HUES64 (cell line): ENCODE measurements at regions not wholly inside any gene's neighbourhood (a gene's known extent, or its start where the extent isn't known, plus 50 kb on each side); places are given as distances from the start of the nearest gene placed in this dataset.
"Not testable (repeated sequence)": the region's sequence is repeated elsewhere in the genome, so short reads cannot be mapped to it uniquely, and the experiment has no call there.

Experiments
- H3K27ac ChIP-seq: 2 replicates; pipeline ENCODE4 v1.7.0; 2013; ENCODE audit warnings: low read depth, low read length, inconsistent platforms
- H3K27me3 ChIP-seq: 2 replicates; pipeline ENCODE4 v1.6.1; 2013; ENCODE audit warnings: mild to moderate bottlenecking, low read length; ENCODE audit not compliant: insufficient read depth
- H3K36me3 ChIP-seq: 2 replicates; pipeline ENCODE4 v1.6.1; 2013; ENCODE audit warnings: mild to moderate bottlenecking, low read length; ENCODE audit not compliant: insufficient read depth
- H3K4me1 ChIP-seq: 2 replicates; pipeline ENCODE4 v1.6.1; 2013; ENCODE audit warnings: mild to moderate bottlenecking, low read length, moderate library complexity; ENCODE audit not compliant: insufficient read depth
- H3K4me3 ChIP-seq: 2 replicates; pipeline ENCODE4 v1.5.1; 2013; ENCODE audit warnings: mild to moderate bottlenecking, low read length, moderate library complexity
- H3K9ac ChIP-seq: 2 replicates; pipeline ENCODE4 v1.6.1; 2013; ENCODE audit warnings: mild to moderate bottlenecking, low read depth, low read length
- H3K9me3 ChIP-seq: 2 replicates; pipeline ENCODE4 v1.6.1; 2013; ENCODE audit warnings: low read depth, low read length; ENCODE audit not compliant: insufficient read depth
- WGBS: fragments of 150-250, 120-280 bp; methylation state at CpG from one replicate; pipeline ENCODE4 v1.1.7; 2013; ENCODE audit warnings: missing lambda C conversion rate; 5-methylcytosine and 5-hydroxymethylcytosine counted together

DNA sequence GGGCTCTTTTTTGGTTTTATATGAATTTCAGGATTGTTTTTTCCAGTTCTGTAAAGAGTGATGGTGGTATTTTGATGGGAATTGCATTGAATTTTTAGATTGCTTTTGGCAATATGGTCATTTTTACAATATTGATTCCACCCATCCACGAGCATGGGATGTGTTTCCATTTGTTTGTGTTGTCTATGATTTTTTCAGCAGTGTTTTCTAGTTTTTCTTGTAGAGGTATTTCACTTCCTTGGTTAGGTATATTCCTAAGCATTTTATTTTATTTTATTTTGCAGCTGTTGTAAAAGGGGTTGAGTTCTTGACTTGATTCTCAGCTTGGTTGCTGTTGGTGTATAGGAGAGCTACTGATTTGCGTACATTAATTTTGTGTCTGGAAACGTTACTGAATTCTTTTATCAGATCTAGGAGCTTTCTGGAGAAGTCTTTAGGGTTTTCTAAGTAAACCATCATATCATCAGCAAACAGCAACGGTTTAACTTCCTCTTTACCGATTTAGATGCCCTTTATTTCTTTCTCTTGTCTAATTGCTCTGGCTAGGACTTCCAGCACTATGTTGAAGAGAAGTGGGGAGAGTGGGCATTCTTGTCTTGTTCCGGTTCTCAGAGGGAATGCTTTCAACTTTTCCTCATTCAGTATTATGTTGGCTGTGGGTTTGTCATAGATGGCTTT, 69.4 kb upstream of the GNG12 start:
- WGBS: 93% methylated on average over 2 of the region's 6 CpGs
- not testable (repeated sequence) for H3K36me3 ChIP-seq, H3K9ac ChIP-seq

DNA sequence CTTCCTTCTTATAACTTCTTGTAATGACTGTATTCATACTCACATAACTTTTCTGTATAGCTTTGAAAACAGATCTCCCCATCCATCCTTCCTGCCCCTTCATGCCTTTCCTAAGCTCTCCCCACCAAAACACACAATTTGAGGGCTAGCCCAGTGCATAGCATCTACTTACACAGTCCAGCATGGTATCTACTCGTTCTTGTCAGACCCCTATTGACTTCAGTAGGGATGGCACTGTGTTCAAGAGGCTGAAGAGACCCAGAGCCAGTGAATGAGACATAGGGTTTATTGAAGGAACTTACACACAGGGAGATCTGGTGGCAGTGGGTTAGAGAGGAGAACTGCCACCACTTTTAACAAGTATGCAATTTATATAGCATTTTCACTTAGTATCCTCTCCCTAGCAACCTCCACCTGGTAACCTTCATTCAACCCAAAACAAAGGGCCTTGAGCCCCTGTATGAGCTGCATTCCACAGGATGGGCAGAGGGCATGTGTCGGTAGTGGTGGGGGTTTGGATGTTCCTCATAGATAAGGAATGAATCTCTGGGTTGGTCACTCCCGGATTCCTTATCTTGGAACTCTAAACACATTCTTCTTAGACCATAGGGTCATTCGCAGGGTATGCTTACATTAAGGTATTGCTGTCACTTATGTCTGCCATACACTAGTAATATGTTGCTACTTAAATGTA, 64.9 kb upstream of the GNG12 start:
- no peak overlapping the region for H3K4me3 ChIP-seq
- WGBS: 91% methylated on average over 2 of the region's 4 CpGs
- no peaks in the 10 kb centered on the region; the same call in 1 of the 2 replicates for H3K9me3 ChIP-seq
- H3K27me3 ChIP-seq: no peaks in the 10 kb centered on the region
- H3K36me3 ChIP-seq: no peaks in the 10 kb centered on the region
- no peak overlapping the region for H3K9ac ChIP-seq
- H3K4me1 ChIP-seq: peaks cover 2% of the 10 kb centered on the region
- H3K27ac ChIP-seq: no peak overlapping the region

More for the DNA sequence above, 69.4 kb upstream of the GNG12 start:
- H3K4me3 ChIP-seq, H3K27ac ChIP-seq, H3K9me3 ChIP-seq, H3K4me1 ChIP-seq, H3K27me3 ChIP-seq: not testable (repeated sequence)

GRCh38 chr1:67897270-67897949, 64.1 kb upstream of the GNG12 start:
- no peak overlapping the region for H3K9ac ChIP-seq

DNA sequence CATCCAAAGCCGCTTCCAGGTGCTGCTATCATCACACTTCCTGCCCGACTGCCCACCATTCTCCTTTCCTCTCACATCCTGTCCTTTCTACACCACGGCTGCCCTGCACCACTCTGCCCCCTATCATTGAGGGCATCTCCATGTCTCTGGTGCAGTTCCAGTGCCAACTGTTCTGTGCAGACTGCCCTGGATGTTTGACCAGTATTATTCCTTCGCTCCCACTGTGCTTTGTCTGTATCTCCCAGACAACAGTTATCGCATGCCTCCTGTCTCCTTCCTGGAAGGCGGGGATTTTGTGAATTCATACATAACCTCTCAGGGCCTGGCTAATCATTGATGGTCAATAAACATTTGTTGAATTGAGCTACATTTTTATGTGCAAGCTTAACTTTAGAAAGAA, 63.6 kb upstream of the GNG12 start:
- Histone ChIP-seq H3K36me3 (no peaks in the 10 kb centered on the region), H3K27ac (no peak overlapping the region), H3K9me3 (no peaks in the 10 kb centered on the region), H3K9ac (no peak overlapping the region), H3K27me3 (no peaks in the 10 kb centered on the region), H3K4me1 (peaks cover 11% of the 10 kb centered on the region), H3K4me3 (no peak overlapping the region)
- 94% methylated on average over 6 of the region's 6 CpGs for WGBS

More at GRCh38 chr1:67897270-67897949, 64.1 kb upstream of the GNG12 start:
- H3K9me3 ChIP-seq: no peaks in the 10 kb centered on the region; the same call in 1 of the 2 replicates
- no peaks in the 10 kb centered on the region for H3K36me3 ChIP-seq
- H3K4me1 ChIP-seq: peaks cover 10% of the 10 kb centered on the region
- H3K27ac ChIP-seq: no peak overlapping the region
- WGBS: 81% methylated on average over 9 of the region's 9 CpGs
- H3K4me3 ChIP-seq: no peak overlapping the region
- no peaks in the 10 kb centered on the region for H3K27me3 ChIP-seq

DNA sequence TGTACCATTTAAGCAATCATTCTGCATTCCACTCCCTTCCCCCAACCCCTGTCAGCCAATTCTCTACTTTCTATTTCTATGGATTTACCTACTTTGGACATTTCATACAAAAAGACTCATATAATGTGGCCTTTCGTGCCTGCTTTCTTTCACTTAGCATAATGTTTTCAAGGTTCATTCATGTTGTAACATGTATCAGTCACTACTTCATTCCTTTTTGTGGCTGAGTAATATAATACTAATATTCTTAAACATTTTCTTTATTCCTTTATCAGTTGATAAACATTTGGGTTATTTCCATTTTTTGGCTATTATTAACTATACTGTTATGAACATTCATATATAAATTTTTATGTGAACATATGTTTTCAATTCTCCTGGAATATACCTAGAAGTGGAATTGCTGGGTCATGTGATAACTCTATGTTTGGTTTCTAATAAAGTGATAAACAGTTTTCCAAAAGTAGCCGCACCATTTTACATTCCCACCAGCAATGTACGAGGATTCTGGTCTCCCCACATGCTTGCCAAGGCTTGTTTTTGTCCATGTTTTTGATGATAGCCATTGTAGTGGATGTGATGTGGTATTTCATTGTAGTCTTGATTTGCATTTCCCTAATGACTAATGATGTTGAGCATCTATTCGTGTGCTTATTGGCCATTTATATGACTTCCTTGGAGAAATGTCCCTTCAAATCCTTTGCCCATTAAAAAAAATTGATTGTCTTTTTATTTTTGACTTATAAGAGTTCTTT, 61.9 kb upstream of the GNG12 start:
- no peak overlapping the region for H3K27ac ChIP-seq
- 98% methylated on average over 4 of the region's 4 CpGs for WGBS
- no peak overlapping the region for H3K4me3 ChIP-seq
- peaks cover 14% of the 10 kb centered on the region for H3K4me1 ChIP-seq
- H3K9ac ChIP-seq: no peak overlapping the region
- H3K9me3 ChIP-seq: no peaks in the 10 kb centered on the region
- H3K27me3 ChIP-seq: no peaks in the 10 kb centered on the region
- H3K36me3 ChIP-seq: no peaks in the 10 kb centered on the region

DNA sequence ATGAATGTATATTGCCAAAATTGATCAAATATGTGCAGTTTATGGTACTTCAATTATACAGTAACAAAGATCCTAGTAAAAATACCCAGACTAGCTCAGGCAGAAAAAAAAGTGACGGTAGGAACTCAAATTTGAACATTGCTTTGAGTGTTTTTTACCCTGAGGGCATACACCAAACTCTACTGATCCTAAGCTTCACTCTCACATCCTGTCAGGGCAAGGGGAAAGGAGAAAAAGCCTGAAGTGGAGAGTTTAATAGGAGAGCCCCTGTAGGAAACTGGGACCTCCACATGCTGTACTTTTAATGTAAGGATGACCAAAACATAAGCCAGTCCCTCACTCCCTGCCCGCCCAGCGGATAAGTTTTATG, 59.8 kb upstream of the GNG12 start:
- Histone ChIP-seq H3K9me3 (no peaks in the 10 kb centered on the region), H3K9ac (no peak overlapping the region), H3K36me3 (no peaks in the 10 kb centered on the region), H3K4me3 (no peak overlapping the region), H3K4me1 (peaks cover 32% of the 10 kb centered on the region), H3K27ac (peak overlapping the region; percentile 36; the same call in 1 of the 2 replicates), H3K27me3 (no peaks in the 10 kb centered on the region)
- 53% methylated on average over 1 of the region's 3 CpGs for WGBS

DNA sequence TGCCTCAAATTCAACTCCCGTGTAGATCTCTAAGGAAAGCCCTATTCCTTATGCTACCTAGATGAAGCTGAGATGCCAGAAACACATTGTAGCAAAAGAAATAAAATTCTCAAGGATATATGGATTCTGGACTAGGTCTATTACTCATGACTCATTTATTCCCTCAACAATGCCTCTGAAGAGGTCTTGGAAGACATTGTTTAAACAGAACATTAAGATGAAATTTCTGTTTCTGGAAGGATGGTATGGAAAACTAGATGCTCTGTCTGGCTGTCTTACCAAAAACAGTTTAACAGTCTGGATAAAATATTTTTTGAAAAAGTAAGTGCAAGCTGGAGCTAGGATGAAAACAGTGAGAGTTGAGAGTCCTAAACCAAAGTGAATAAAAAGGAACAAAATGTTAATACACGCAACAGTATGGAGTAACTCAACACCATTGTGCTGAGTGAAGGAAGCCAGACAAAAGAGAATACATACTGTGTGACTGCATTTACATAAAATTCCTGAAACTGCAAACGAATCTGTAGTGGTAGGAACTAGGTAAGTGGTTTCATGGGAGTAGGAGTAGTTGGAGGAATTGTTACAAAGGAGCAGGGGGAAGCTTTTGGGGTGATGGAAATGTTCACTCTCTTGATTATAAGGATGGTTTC, 59.3 kb upstream of the GNG12 start:
- WGBS: 62% methylated on average over 3 of the region's 3 CpGs
- H3K9me3 ChIP-seq: no peaks in the 10 kb centered on the region
- H3K27me3 ChIP-seq: no peaks in the 10 kb centered on the region
- no peak overlapping the region for H3K4me3 ChIP-seq
- H3K9ac ChIP-seq: no peak overlapping the region
- peaks cover 35% of the 10 kb centered on the region for H3K4me1 ChIP-seq
- no peaks in the 10 kb centered on the region for H3K36me3 ChIP-seq
- H3K27ac ChIP-seq: peak overlapping the region; percentile 39

DNA sequence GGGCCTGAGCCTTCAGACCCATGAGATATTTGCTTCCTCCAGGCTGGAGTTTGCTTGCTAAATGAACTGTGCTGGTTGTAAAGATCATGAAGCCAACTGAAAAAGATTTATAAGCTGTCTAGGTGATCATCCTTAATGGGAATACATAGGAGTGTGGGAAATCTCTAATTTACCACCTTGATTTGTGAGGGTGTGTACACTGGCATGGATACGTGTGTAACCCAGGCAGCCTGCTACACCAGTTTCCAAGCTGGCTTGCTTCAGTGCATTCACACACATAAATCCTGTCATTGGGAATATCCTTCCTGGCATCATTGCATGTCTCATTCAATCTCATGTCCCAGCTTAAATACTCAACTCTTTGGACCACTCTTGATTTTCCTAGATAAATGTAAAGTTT, 57.6 kb upstream of the GNG12 start:
- Histone ChIP-seq H3K36me3 (no peaks in the 10 kb centered on the region), H3K27ac (no peak overlapping the region), H3K9ac (no peak overlapping the region), H3K4me3 (no peak overlapping the region), H3K9me3 (no peaks in the 10 kb centered on the region), H3K4me1 (peaks cover 35% of the 10 kb centered on the region), H3K27me3 (no peaks in the 10 kb centered on the region)
- 100% methylated on average over 1 of the region's 1 CpG for WGBS

- no peak overlapping the region for H3K27ac ChIP-seq
- no peak overlapping the region for H3K9ac ChIP-seq
Measured at GRCh38 chr1:67889953-67890567, 56.8 kb upstream of the GNG12 start.

DNA sequence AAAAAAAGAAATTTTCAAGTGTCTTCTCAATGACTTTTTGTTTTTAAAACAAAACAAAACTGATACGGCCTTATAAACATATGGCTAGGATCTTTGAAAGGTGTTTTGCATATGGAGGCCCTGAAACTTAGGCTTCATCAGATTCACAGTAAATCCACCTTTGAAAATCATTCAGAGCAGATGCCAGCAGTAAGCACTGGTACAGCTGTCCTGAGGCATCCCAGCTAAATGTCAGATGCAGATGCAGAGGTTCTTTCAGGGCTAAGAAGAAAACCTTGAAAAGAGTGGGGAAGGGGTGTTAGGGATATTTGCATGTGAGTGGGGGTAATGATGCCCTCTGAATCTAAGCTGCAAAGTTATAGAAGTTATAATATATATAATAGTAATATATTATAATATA, 56.2 kb upstream of the GNG12 start:
- no peak overlapping the region for H3K27ac ChIP-seq

More at GRCh38 chr1:67889953-67890567, 56.8 kb upstream of the GNG12 start:
- H3K36me3 ChIP-seq: no peaks in the 10 kb centered on the region
- H3K27me3 ChIP-seq: no peaks in the 10 kb centered on the region
- peaks cover 35% of the 10 kb centered on the region for H3K4me1 ChIP-seq
- no peaks in the 10 kb centered on the region for H3K9me3 ChIP-seq
- H3K4me3 ChIP-seq: no peak overlapping the region

More for the DNA sequence above, 56.2 kb upstream of the GNG12 start:
- Histone ChIP-seq H3K36me3 (no peaks in the 10 kb centered on the region), H3K9me3 (no peaks in the 10 kb centered on the region), H3K4me1 (peaks cover 35% of the 10 kb centered on the region), H3K9ac (no peak overlapping the region), H3K27me3 (no peaks in the 10 kb centered on the region), H3K4me3 (no peak overlapping the region)
- 83% methylated on average over 1 of the region's 1 CpG for WGBS
